ENCODE measurements at regions not wholly inside any gene's neighbourhood (a gene's known extent, or its start where the extent isn't known, plus 50 kb on each side); places are given as distances from the start of the nearest gene placed in this dataset.

DNA sequence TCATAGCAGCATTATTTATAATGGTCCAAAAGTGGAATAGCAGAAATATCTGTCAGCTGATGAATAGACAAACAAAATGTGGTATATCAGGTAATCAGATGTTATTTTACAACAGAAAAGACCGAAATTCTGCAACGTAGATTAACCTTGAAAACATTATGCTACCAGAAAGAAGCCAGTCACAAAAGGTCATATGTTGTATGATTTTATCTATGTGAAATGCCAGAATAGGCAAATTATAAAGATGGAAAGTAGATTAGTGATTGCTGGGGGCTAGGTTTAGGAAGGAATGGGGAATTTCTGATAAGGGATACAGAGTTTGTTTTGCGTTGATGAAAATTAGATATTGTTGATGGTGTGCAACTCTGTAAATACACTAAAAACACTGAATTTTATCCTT lies 165.0 kb upstream of the STMND1 start:
- no peak for TF ChIP-seq POLR2A (IDR thresholded peaks at IDR 0.05; ENCODE audit: low read depth)
- no peak for TF ChIP-seq CTCF (IDR thresholded peaks at IDR 0.05)
- no peak for TF ChIP-seq EP300 (IDR thresholded peaks at IDR 0.05)
- TF ChIP-seq POLR2AphosphoS5 (IDR thresholded peaks at IDR 0.05) = no peak

All from esophagus muscularis mucosa (tissue), 4 donors.